Thyroid gland (tissue), 4 donors: ENCODE measurements at regions not wholly inside any gene's neighbourhood (a gene's known extent, or its start where the extent isn't known, plus 50 kb on each side); places are given as distances from the start of the nearest gene placed in this dataset.

ENCODE experiments used
- DNase-seq, 2 donors: peaks; one replicate each; pipeline ENCODE4 v3.0.0-alpha.2; 2019
- H3K27ac ChIP-seq, 3 donors: fragments of 200-600 bp; sonication (generic); 1 replicate in 2 of 3; 2 replicates in 1 of 3; pipeline ENCODE4 v1.5.1; 2016 to 2019; ENCODE audit warnings: mild to moderate bottlenecking in 1 of 3, moderate library complexity in 1 of 3
- H3K27me3 ChIP-seq: fragments of 200-600 bp; sonication (generic); one replicate; pipeline ENCODE4 v1.5.1; 2019
- H3K36me3 ChIP-seq, 2 donors: fragments of 200-600 bp; sonication (generic); one replicate each; pipeline ENCODE4 v1.5.1; 2016 to 2019
- H3K4me1 ChIP-seq, 2 donors: fragments of 200-600 bp; sonication (generic); one replicate each; pipeline ENCODE4 v1.5.1; 2017 to 2019
- H3K4me3 ChIP-seq, 3 donors: fragments of 200-600 bp; sonication (generic); replicated peaks in 1 of 3; 1 replicate in 2 of 3; 2 replicates in 1 of 3; pipeline ENCODE4 v1.5.1; 2016; ENCODE audit warnings: mild to moderate bottlenecking in 1 of 3
- H3K9me3 ChIP-seq: fragments of 200-600 bp; sonication (generic); one replicate; pipeline ENCODE4 v1.5.1; 2017
- CTCF ChIP-seq, 6 experiments: fragments of 200-600 bp in 3 of 6; fragments of 450-650 bp in 3 of 6; sonication (generic) in 3 of 6; IDR thresholded peaks; one replicate each; pipeline ENCODE4 v1.5.1; 2016 to 2019; ENCODE audit warnings: antibody characterized with exemption in 6 of 6, mild to moderate bottlenecking in 2 of 6, inconsistent platforms in 1 of 6, moderate library complexity in 1 of 6
- POLR2A ChIP-seq, 2 donors: fragments of 450-650 bp; IDR thresholded peaks; one replicate each; pipeline ENCODE4 v1.6.1; 2017; ENCODE audit warnings: antibody characterized with exemption in 2 of 2, mild to moderate bottlenecking in 2 of 2, moderate library complexity in 1 of 2
- WGBS, 2 donors: methylation state at CpG; one replicate each; pipeline ENCODE4 v1.1.5; 2017; 5-methylcytosine and 5-hydroxymethylcytosine counted together
- intact Hi-C: fragments of 100-400 bp; cut with DNase I; formaldehyde crosslinking; loops from one replicate; pipeline ENCODE4 v1.15.1; 2023

GRCh38 chr15:93307513-93307912 is 218.5 kb upstream of the RGMA start:
- intact Hi-C loops: no loop called here
- H3K27ac ChIP-seq: no peak overlapping the region
- no peaks in the 10 kb centered on the region for H3K36me3 ChIP-seq
- DNase-seq: no peak
- 84 to 86% methylated on average over 14 of the region's 14 CpGs for WGBS, 2 donors
- H3K9me3 ChIP-seq: no peaks in the 10 kb centered on the region
- H3K4me1 ChIP-seq: no peaks in the 10 kb centered on the region
- TF ChIP-seq CTCF (IDR thresholded peaks at IDR 0.05): no peak
- no peak overlapping the region for H3K4me3 ChIP-seq
- no peaks in the 10 kb centered on the region for H3K27me3 ChIP-seq

- Histone ChIP-seq H3K27ac (no peak overlapping the region), H3K36me3 (no peaks in the 10 kb centered on the region), H3K27me3 (no peaks in the 10 kb centered on the region), H3K9me3 (no peaks in the 10 kb centered on the region), H3K4me1 (no peaks in the 10 kb centered on the region), H3K4me3 (no peak overlapping the region)
- intact Hi-C loops: no loop called here
- TF ChIP-seq CTCF (IDR thresholded peaks at IDR 0.05): no peak
- TF ChIP-seq POLR2A (IDR thresholded peaks at IDR 0.05): no peak
- WGBS, 2 donors: 58 to 76% methylated on average over 2 of the region's 2 CpGs
- DNase-seq: no peak
These were observed 216.3 kb upstream of the RGMA start for GRCh38 chr15:93305306-93305705.

GRCh38 chr15:93302080-93302765 is 213.2 kb upstream of the RGMA start:
- no peak for DNase-seq

GRCh38 chr15:93300796-93301195 is 211.8 kb upstream of the RGMA start:
- Histone ChIP-seq H3K27me3 (no peaks in the 10 kb centered on the region), H3K27ac (no peak overlapping the region), H3K4me3 (no peak overlapping the region), H3K9me3 (no peaks in the 10 kb centered on the region), H3K36me3 (no peaks in the 10 kb centered on the region), H3K4me1 (no peaks in the 10 kb centered on the region)
- intact Hi-C loops: no loop called here
- TF ChIP-seq CTCF (IDR thresholded peaks at IDR 0.05) (no peak), POLR2A (IDR thresholded peaks at IDR 0.05) (no peak)
- DNase-seq: no peak
- WGBS, 2 donors: 41 to 45% methylated on average over 3 of the region's 3 CpGs

More at GRCh38 chr15:93302080-93302765, 213.2 kb upstream of the RGMA start:
- intact Hi-C loops: no loop called here
- no peak for TF ChIP-seq POLR2A (IDR thresholded peaks at IDR 0.05)
- TF ChIP-seq CTCF (IDR thresholded peaks at IDR 0.05): no peak
- Histone ChIP-seq H3K36me3 (no peaks in the 10 kb centered on the region), H3K27ac (no peak overlapping the region), H3K4me1 (no peaks in the 10 kb centered on the region), H3K9me3 (no peaks in the 10 kb centered on the region), H3K27me3 (no peaks in the 10 kb centered on the region), H3K4me3 (no peak overlapping the region)
- 80 to 89% methylated on average over 2 to 6 of the region's 6 CpGs for WGBS, 2 donors

GRCh38 chr15:93299675-93300074 is 210.7 kb upstream of the RGMA start:
- H3K4me1 ChIP-seq: no peaks in the 10 kb centered on the region
- no peaks in the 10 kb centered on the region for H3K36me3 ChIP-seq
- H3K9me3 ChIP-seq: no peaks in the 10 kb centered on the region
- H3K27me3 ChIP-seq: no peaks in the 10 kb centered on the region
- no peak for DNase-seq
- WGBS, 2 donors: 91 to 96% methylated on average over 6 of the region's 6 CpGs
- H3K4me3 ChIP-seq: no peak overlapping the region
- H3K27ac ChIP-seq: no peak overlapping the region
- TF ChIP-seq CTCF (IDR thresholded peaks at IDR 0.05) (no peak), POLR2A (IDR thresholded peaks at IDR 0.05) (no peak)
- intact Hi-C loops: no loop called here
